Osteoblast (primary cell): ENCODE measurements at regions not wholly inside any gene's neighbourhood (a gene's known extent, or its start where the extent isn't known, plus 50 kb on each side); places are given as distances from the start of the nearest gene placed in this dataset.

Experiments used
- DNase-seq: peaks from one replicate; pipeline ENCODE4 v3.0.0; 2011; ENCODE audit warnings: low spot score, mixed read lengths; ENCODE audit not compliant: insufficient read length; ENCODE audit errors: missing footprints
- H2AFZ ChIP-seq: 2 replicates; pipeline ENCODE4 v1.6.0; 2011; ENCODE audit warnings: mild to moderate bottlenecking, low read length
- H3K27ac ChIP-seq: 2 replicates; pipeline ENCODE4 v1.5.1; 2011; ENCODE audit warnings: mild to moderate bottlenecking, low read depth, low read length, moderate library complexity
- H3K27me3 ChIP-seq: 2 replicates; pipeline ENCODE4 v1.6.0; 2012; ENCODE audit warnings: mild to moderate bottlenecking, control low read depth, inconsistent platforms, low read length, moderate library complexity; ENCODE audit not compliant: insufficient read depth
- H3K36me3 ChIP-seq: 2 replicates; pipeline ENCODE4 v1.5.1; 2011; ENCODE audit warnings: mild to moderate bottlenecking, low read length, control low read depth, moderate library complexity; ENCODE audit not compliant: insufficient read depth
- H3K4me1 ChIP-seq: 2 replicates; pipeline ENCODE4 v1.5.1; 2011; ENCODE audit warnings: mild to moderate bottlenecking, low read length, control low read depth, moderate library complexity; ENCODE audit not compliant: insufficient read depth
- H3K4me2 ChIP-seq: 2 replicates; pipeline ENCODE4 v1.6.0; 2011; ENCODE audit warnings: mild to moderate bottlenecking, low read length; ENCODE audit not compliant: insufficient read depth
- H3K4me3 ChIP-seq: fragments of 200-600 bp; sonication (generic); 3 replicates; pipeline ENCODE4 v1.5.1; 2012; ENCODE audit warnings: mild to moderate bottlenecking, low read length, inconsistent platforms; ENCODE audit not compliant: insufficient read depth
- H3K79me2 ChIP-seq: 2 replicates; pipeline ENCODE4 v1.6.0; 2012; ENCODE audit warnings: mild to moderate bottlenecking, low read length, control low read depth, inconsistent platforms; ENCODE audit not compliant: insufficient read depth
- H3K9me3 ChIP-seq: 2 replicates; pipeline ENCODE4 v1.5.1; 2011; ENCODE audit warnings: low read depth, low read length, control low read depth
- H4K20me1 ChIP-seq: 2 replicates; pipeline ENCODE4 v1.6.0; 2012; ENCODE audit warnings: mild to moderate bottlenecking, low read length, control low read depth; ENCODE audit not compliant: insufficient read depth
- TF ChIP-seq, protein P1 (sequence below): IDR thresholded peaks from 2 replicates; pipeline ENCODE4 v1.5.1; 2011; ENCODE audit warnings: mild to moderate bottlenecking, low read depth, low read length, moderate library complexity; ENCODE audit errors: extremely low read depth

DNA sequence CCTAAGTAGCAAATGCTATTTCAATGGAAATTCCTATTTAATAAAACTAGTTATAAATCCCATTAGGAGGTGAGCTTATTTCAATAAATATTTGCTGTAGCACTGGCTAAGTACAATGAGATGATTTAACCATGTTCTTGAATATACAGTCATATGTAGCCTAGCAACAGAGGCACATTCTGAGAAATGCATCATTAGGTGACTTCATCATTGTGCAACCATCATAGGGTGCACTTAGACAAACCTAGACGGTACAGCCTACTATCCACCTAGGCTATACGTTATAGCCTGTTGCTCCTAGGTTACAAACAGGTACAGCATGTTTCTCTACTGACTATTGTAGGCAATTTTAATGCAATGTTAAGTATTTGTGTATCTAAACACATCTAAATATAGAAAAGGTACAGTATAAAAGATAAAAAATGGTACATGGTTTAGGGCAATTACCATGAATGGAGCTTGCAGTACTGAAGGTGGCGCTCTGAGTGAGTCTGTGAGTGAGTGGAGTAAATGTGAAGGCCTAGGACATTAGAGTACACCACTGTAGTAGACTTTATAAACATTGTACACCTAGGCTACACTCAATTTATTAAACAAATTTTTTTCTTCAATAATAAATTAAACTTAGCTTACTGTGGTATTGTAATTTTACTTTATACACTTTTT, 350.1 kb downstream of the CASP12 start:
- no peak for DNase-seq
- no peak overlapping the region for H3K4me2 ChIP-seq
- H3K27me3 ChIP-seq, result no peaks in the 10 kb centered on the region
- no peaks in the 10 kb centered on the region for H3K9me3 ChIP-seq
- H4K20me1 ChIP-seq, result no peaks in the 10 kb centered on the region
- no peaks in the 10 kb centered on the region for H3K4me1 ChIP-seq
- H3K4me3 ChIP-seq, result no peak overlapping the region
- TF ChIP-seq, protein P1, sequence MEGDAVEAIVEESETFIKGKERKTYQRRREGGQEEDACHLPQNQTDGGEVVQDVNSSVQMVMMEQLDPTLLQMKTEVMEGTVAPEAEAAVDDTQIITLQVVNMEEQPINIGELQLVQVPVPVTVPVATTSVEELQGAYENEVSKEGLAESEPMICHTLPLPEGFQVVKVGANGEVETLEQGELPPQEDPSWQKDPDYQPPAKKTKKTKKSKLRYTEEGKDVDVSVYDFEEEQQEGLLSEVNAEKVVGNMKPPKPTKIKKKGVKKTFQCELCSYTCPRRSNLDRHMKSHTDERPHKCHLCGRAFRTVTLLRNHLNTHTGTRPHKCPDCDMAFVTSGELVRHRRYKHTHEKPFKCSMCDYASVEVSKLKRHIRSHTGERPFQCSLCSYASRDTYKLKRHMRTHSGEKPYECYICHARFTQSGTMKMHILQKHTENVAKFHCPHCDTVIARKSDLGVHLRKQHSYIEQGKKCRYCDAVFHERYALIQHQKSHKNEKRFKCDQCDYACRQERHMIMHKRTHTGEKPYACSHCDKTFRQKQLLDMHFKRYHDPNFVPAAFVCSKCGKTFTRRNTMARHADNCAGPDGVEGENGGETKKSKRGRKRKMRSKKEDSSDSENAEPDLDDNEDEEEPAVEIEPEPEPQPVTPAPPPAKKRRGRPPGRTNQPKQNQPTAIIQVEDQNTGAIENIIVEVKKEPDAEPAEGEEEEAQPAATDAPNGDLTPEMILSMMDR, result no peak
- no peaks in the 10 kb centered on the region for H3K79me2 ChIP-seq
- H2AFZ ChIP-seq, result no peak overlapping the region
- no peaks in the 10 kb centered on the region for H3K36me3 ChIP-seq
- H3K27ac ChIP-seq, result no peak overlapping the region

DNA sequence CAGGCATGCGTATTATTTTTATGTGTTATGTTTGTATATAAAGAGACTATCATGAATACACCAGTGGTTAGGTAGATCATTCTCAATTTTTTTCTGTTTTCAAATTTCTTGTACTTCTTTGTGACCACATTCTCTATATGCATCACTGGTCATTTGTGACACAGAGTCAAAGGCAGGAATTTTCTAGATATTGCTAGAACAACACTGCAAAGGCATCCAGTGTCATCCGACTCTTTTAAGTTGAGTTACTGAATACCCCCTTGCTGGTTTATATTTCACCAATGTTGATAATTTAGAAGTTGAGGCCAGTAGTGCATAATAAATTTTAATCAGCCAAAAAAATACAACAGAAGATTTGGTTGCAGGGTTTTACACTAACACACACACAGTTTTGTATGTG, 351.8 kb downstream of the CASP12 start:
- H3K9me3 ChIP-seq, result no peaks in the 10 kb centered on the region
- H3K27ac ChIP-seq, result no peak overlapping the region
- no peak overlapping the region for H3K4me2 ChIP-seq
- no peaks in the 10 kb centered on the region for H4K20me1 ChIP-seq
- DNase-seq, result no peak
- no peak overlapping the region for H3K4me3 ChIP-seq
- H3K27me3 ChIP-seq, result no peaks in the 10 kb centered on the region
- no peaks in the 10 kb centered on the region for H3K4me1 ChIP-seq
- H3K79me2 ChIP-seq, result no peaks in the 10 kb centered on the region
- no peaks in the 10 kb centered on the region for H3K36me3 ChIP-seq
- TF ChIP-seq, protein P1, result no peak
- no peak overlapping the region for H2AFZ ChIP-seq

DNA sequence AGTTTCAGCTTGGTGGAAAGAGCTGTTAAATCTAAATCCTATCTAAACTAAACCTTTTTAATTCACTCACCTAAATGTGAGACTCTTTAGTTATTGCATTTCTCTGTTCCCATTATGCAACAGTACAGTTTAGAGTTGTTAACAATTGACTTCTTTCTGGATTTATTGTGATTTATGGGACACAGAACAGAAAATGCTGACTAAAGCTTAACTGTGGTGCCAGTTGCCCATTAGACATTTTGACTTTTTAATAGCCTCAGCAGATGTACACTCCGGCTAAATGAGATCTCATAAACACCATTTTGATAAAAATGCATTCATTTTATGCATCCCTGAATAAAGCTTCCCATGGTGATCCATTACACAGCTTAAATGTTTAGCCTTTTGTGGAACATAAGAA, 356.6 kb downstream of the CASP12 start:
- H2AFZ ChIP-seq, result no peak overlapping the region
- no peaks in the 10 kb centered on the region for H3K36me3 ChIP-seq
- H3K27me3 ChIP-seq, result no peaks in the 10 kb centered on the region
- no peak overlapping the region for H3K4me2 ChIP-seq
- DNase-seq, result no peak
- H3K27ac ChIP-seq, result no peak overlapping the region
- no peaks in the 10 kb centered on the region for H3K9me3 ChIP-seq
- TF ChIP-seq, protein P1, result no peak
- no peak overlapping the region for H3K4me3 ChIP-seq
- no peaks in the 10 kb centered on the region for H4K20me1 ChIP-seq
- H3K4me1 ChIP-seq, result no peaks in the 10 kb centered on the region
- no peaks in the 10 kb centered on the region for H3K79me2 ChIP-seq

DNA sequence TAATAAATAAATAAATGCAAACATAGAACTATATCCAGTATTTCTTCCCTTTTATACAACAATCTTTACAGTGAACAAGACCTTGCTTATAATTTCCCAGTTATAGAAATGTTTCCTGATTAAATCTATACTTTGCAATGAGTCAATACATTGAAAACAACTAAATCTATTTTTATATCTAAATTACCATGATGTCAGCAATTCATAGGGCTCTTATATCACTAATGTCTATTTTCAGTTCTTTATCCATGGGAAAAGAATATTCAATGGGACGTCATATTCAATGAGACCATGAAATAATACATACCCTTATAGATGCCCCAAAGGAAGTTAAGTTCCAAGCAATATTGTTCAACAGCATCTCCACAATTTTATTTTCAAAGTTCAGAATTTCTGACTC, 359.9 kb downstream of the CASP12 start:
- TF ChIP-seq, protein P1, result no peak
- H3K36me3 ChIP-seq, result no peaks in the 10 kb centered on the region
- no peak overlapping the region for H3K4me3 ChIP-seq
- H3K27ac ChIP-seq, result no peak overlapping the region
- no peaks in the 10 kb centered on the region for H3K27me3 ChIP-seq
- H4K20me1 ChIP-seq, result no peaks in the 10 kb centered on the region
- H3K79me2 ChIP-seq, result no peaks in the 10 kb centered on the region
- no peak for DNase-seq
- H3K9me3 ChIP-seq, result no peaks in the 10 kb centered on the region
- no peak overlapping the region for H2AFZ ChIP-seq
- no peaks in the 10 kb centered on the region for H3K4me1 ChIP-seq
- no peak overlapping the region for H3K4me2 ChIP-seq
